ENCODE measurements at regions not wholly inside any gene's neighbourhood (a gene's known extent, or its start where the extent isn't known, plus 50 kb on each side); places are given as distances from the start of the nearest gene placed in this dataset.

- Mint-ChIP-seq H3K4me3 (peak overlapping the region; percentile 88), H3K27me3 (no peaks in the 10 kb centered on the region), H3K4me1 (ENCODE audit: low read depth) (peaks cover 11% of the 10 kb centered on the region), H3K27ac (peak overlapping the region; percentile 89), H3K36me3 (ENCODE audit: low read depth) (no peaks in the 10 kb centered on the region), H3K9me3 (no peaks in the 10 kb centered on the region)
- ATAC-seq (ENCODE audit: poor library complexity) (peak; percentile 77), DNase-seq (peak in 6 of 14 experiments; percentile 16 to 69 (median 36))
- CTCF ChIA-PET: no interaction called here
- Histone ChIP-seq H3K36me3 (ENCODE audit: insufficient read depth, low read length) (no peaks in the 10 kb centered on the region), H3K27me3 (ENCODE audit: control insufficient read depth in 1 of 2, insufficient read depth in 2 of 2, low read length in 2 of 2) (peaks cover 0 to 2% of the 10 kb centered on the region in 2 experiments), H3K9me3 (ENCODE audit: control insufficient read depth in 1 of 2, insufficient read depth in 1 of 2, low read length in 2 of 2) (no peaks in the 10 kb centered on the region), H3K4me3 (ENCODE audit: low read length) (peak overlapping the region; percentile 54), H3K27ac (ENCODE audit: low read depth in 1 of 2, low read length in 2 of 2) (peak overlapping the region in 1 of 2 donors; percentile 14), H3K4me1 (ENCODE audit: insufficient read depth, low read length) (peaks cover 18% of the 10 kb centered on the region)
- intact Hi-C loops (cut with DNase I, micrococcal nuclease): loop anchor here (1.0 kb wide), 1 partner anchor 514 kb away; no protein-coding TSS in a partner anchor
- TF ChIP-seq, protein P1, sequence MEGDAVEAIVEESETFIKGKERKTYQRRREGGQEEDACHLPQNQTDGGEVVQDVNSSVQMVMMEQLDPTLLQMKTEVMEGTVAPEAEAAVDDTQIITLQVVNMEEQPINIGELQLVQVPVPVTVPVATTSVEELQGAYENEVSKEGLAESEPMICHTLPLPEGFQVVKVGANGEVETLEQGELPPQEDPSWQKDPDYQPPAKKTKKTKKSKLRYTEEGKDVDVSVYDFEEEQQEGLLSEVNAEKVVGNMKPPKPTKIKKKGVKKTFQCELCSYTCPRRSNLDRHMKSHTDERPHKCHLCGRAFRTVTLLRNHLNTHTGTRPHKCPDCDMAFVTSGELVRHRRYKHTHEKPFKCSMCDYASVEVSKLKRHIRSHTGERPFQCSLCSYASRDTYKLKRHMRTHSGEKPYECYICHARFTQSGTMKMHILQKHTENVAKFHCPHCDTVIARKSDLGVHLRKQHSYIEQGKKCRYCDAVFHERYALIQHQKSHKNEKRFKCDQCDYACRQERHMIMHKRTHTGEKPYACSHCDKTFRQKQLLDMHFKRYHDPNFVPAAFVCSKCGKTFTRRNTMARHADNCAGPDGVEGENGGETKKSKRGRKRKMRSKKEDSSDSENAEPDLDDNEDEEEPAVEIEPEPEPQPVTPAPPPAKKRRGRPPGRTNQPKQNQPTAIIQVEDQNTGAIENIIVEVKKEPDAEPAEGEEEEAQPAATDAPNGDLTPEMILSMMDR (IDR thresholded peaks at IDR 0.05): no peak
- POLR2A ChIA-PET: no interaction called here
These were observed 369.5 kb downstream of the THBS2 start for GRCh38 chr6:168884050-168884645.

DNA sequence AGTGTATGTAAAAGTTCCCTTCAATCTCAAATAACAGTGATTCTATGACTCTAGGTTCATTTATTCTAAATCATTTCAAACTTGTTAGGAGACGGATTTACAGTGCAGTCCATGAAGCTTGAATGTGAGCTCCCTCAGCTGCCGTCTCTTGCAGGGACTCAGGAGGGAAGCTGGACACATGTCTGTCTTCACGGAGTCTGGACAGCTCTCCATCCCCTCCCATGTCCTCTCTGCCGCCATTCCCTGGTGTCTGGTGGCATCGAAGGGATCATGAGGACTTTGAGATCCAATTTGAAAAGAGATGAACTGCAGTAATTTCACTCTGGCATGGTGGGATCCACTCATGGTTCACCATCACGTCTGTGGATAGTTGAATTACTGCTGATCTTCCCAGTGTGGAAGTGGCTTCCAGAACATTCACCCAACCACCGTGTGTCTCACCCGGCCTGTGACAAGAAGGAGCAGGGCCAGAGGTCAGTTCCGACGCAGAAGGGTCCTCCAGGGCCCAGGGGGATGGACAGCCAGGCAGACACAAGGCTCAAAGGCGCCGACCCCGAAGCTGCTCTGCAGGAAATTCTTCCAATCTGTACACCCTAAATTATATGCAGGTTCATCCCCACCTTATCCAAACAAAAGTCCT is 370.1 kb downstream of the THBS2 start:
- Histone ChIP-seq H3K27ac (ENCODE audit: low read depth in 1 of 2, low read length in 2 of 2) (peak overlapping the region in 1 of 2 donors; percentile 14), H3K9me3 (ENCODE audit: control insufficient read depth in 1 of 2, insufficient read depth in 1 of 2, low read length in 2 of 2) (no peaks in the 10 kb centered on the region), H3K27me3 (ENCODE audit: control insufficient read depth in 1 of 2, insufficient read depth in 2 of 2, low read length in 2 of 2) (peaks cover 0 to 2% of the 10 kb centered on the region in 2 experiments), H3K4me3 (ENCODE audit: low read length) (no peak overlapping the region), H3K36me3 (ENCODE audit: insufficient read depth, low read length) (no peaks in the 10 kb centered on the region), H3K4me1 (ENCODE audit: insufficient read depth, low read length) (peaks cover 18% of the 10 kb centered on the region)
- peak overlapping the region; percentile 88 for H3K4me3 Mint-ChIP-seq
- TF ChIP-seq, protein P1 (IDR thresholded peaks at IDR 0.05): no peak
- H3K27me3 Mint-ChIP-seq: no peaks in the 10 kb centered on the region
- H3K36me3 Mint-ChIP-seq (ENCODE audit: low read depth): no peaks in the 10 kb centered on the region
- H3K9me3 Mint-ChIP-seq: no peaks in the 10 kb centered on the region
- peak overlapping the region; percentile 89 for H3K27ac Mint-ChIP-seq
- no peak for ATAC-seq (ENCODE audit: poor library complexity)
- no peak for DNase-seq
- H3K4me1 Mint-ChIP-seq (ENCODE audit: low read depth): peaks cover 11% of the 10 kb centered on the region
- CTCF ChIA-PET: no interaction called here
- POLR2A ChIA-PET: no interaction called here
- intact Hi-C loops (cut with DNase I, micrococcal nuclease): loop anchor here (1.0 kb wide), 1 partner anchor 513 kb away; no protein-coding TSS in a partner anchor

GRCh38 chr6:168880271-168880670 is 373.4 kb downstream of the THBS2 start:
- Mint-ChIP-seq H3K9me3 (no peaks in the 10 kb centered on the region), H3K36me3 (ENCODE audit: low read depth) (no peaks in the 10 kb centered on the region), H3K27me3 (peaks cover 8% of the 10 kb centered on the region), H3K4me1 (ENCODE audit: low read depth) (peaks cover 11% of the 10 kb centered on the region), H3K27ac (no peak overlapping the region), H3K4me3 (no peak overlapping the region)
- DNase-seq (no peak), ATAC-seq (ENCODE audit: poor library complexity) (no peak)
- Histone ChIP-seq H3K27ac (ENCODE audit: low read depth in 1 of 2, low read length in 2 of 2) (no peak overlapping the region), H3K27me3 (ENCODE audit: control insufficient read depth in 1 of 2, insufficient read depth in 2 of 2, low read length in 2 of 2) (peaks cover 0 to 5% of the 10 kb centered on the region in 2 experiments), H3K36me3 (ENCODE audit: insufficient read depth, low read length) (no peaks in the 10 kb centered on the region), H3K4me3 (ENCODE audit: low read length) (no peak overlapping the region), H3K4me1 (ENCODE audit: insufficient read depth, low read length) (peaks cover 22% of the 10 kb centered on the region), H3K9me3 (ENCODE audit: control insufficient read depth in 1 of 2, insufficient read depth in 1 of 2, low read length in 2 of 2) (no peaks in the 10 kb centered on the region)
- ChIA-PET CTCF (no interaction called here), POLR2A (no interaction called here)
- TF ChIP-seq, protein P1 (IDR thresholded peaks at IDR 0.05): no peak
- intact Hi-C loops (cut with DNase I, micrococcal nuclease): no loop called here
